H1 (cell line): ENCODE measurements at regions not wholly inside any gene's neighbourhood (a gene's known extent, or its start where the extent isn't known, plus 50 kb on each side); places are given as distances from the start of the nearest gene placed in this dataset.

Experiments used
- CTCF ChIA-PET: fragments of 300-600 bp; sonication (Branson Sonifier 250); formaldehyde crosslinking; loops from one replicate; lab custom pipeline; 2021; ENCODE audit not compliant: partially characterized antibody; lab: Charles Lee
- POLR2A ChIA-PET: fragments of 300-600 bp; sonication (Branson Sonifier 250); formaldehyde crosslinking; loops from one replicate; lab custom pipeline; 2021; ENCODE audit warnings: inconsistent platforms; ENCODE audit not compliant: partially characterized antibody; lab: Charles Lee
- DNase-seq, 2 experiments: peaks; one replicate each; pipeline versions ENCODE4 v3.0.0 to v3.0.0-alpha.2; 2010 to 2022; ENCODE audit warnings: low spot score in 2 of 2, low read depth in 1 of 2, mixed read lengths in 1 of 2
- FAIRE-seq: peaks from 2 replicates; lab custom pipeline; 2011; peaks lifted over from hg19 to GRCh38; lab: Jason Lieb, UNC
- H2AFZ ChIP-seq: 2 replicates; pipeline ENCODE4 v1.8.1; 2012; ENCODE audit warnings: low read length, inconsistent platforms
- H2AK5ac ChIP-seq: 2 replicates; pipeline ENCODE4 v1.6.1; 2013; ENCODE audit warnings: low read depth, low read length
- H2BK120ac ChIP-seq: replicated peaks from 2 replicates; pipeline ENCODE3; 2013; ENCODE audit warnings: low read depth, low read length, inconsistent platforms
- H2BK12ac ChIP-seq: 2 replicates; pipeline ENCODE4 v1.6.1; 2013; ENCODE audit warnings: low read depth, low read length
- H2BK15ac ChIP-seq: 2 replicates; pipeline ENCODE4 v1.6.1; 2013; ENCODE audit warnings: low read length
- H2BK20ac ChIP-seq: 2 replicates; pipeline ENCODE4 v1.6.1; 2013; ENCODE audit warnings: low read length
- H2BK5ac ChIP-seq: 2 replicates; pipeline ENCODE4 v1.6.1; 2013; ENCODE audit warnings: low read depth, low read length
- H3K14ac ChIP-seq: 2 replicates; pipeline ENCODE4 v1.6.1; 2013; ENCODE audit warnings: inconsistent platforms; ENCODE audit not compliant: insufficient read length
- H3K18ac ChIP-seq: 2 replicates; pipeline ENCODE4 v1.6.1; 2013; ENCODE audit warnings: low read length; ENCODE audit errors: extremely low read depth
- H3K23ac ChIP-seq: 2 replicates; pipeline ENCODE4 v1.6.1; 2013; ENCODE audit warnings: inconsistent platforms; ENCODE audit not compliant: insufficient read length
- H3K23me2 ChIP-seq: 2 replicates; pipeline ENCODE4 v1.6.1; 2013; ENCODE audit warnings: low read depth, low read length
- H3K27ac ChIP-seq: 2 replicates; pipeline ENCODE4 v1.6.1; 2011; ENCODE audit warnings: low read depth, low read length, inconsistent platforms
- H3K27me3 ChIP-seq, 4 experiments: replicated peaks in 1 of 4; 1 replicate in 1 of 4; 2 replicates in 3 of 4; pipeline versions ENCODE4 v1.6.1 to v1.8.1; 2011 to 2013; ENCODE audit warnings: low read length in 3 of 4, mild to moderate bottlenecking in 3 of 4, inconsistent platforms in 2 of 4, mixed read lengths in 2 of 4, moderate library complexity in 1 of 4; ENCODE audit not compliant: control insufficient read depth in 3 of 4, insufficient read depth in 3 of 4; ENCODE audit errors: extremely low read depth in 1 of 4
- H3K36me3 ChIP-seq, 4 experiments: 2 replicates each; pipeline versions ENCODE4 v1.6.1 to v1.8.1; 2011 to 2013; ENCODE audit warnings: mild to moderate bottlenecking in 4 of 4, low read length in 3 of 4, moderate library complexity in 2 of 4, control low read depth in 1 of 4, inconsistent platforms in 1 of 4; ENCODE audit not compliant: insufficient read depth in 4 of 4, control insufficient read depth in 2 of 4
- H3K4ac ChIP-seq: replicated peaks from 2 replicates; pipeline ENCODE3; 2013; ENCODE audit warnings: low read length, low read depth, mixed read lengths, inconsistent platforms; ENCODE audit not compliant: insufficient read length
- H3K4me1 ChIP-seq, 4 experiments: replicated peaks in 1 of 4; 1 replicate in 1 of 4; 2 replicates in 3 of 4; pipeline versions ENCODE4 v1.6.1 to v1.8.1; 2011 to 2013; ENCODE audit warnings: low read length in 3 of 4, inconsistent platforms in 2 of 4, mixed read lengths in 1 of 4; ENCODE audit not compliant: insufficient read depth in 4 of 4, control insufficient read depth in 3 of 4
- H3K4me2 ChIP-seq, 2 experiments: 2 replicates each; pipeline versions ENCODE4 v1.6.1 to v1.8.1; 2011 to 2013; ENCODE audit warnings: low read depth in 2 of 2, low read length in 2 of 2, control low read depth in 1 of 2, inconsistent platforms in 1 of 2, mild to moderate bottlenecking in 1 of 2; ENCODE audit not compliant: insufficient read depth in 1 of 2
- H3K4me3 ChIP-seq, 4 experiments: fragments of 200-600, 300-600 bp in 1 of 4; sonication (generic), shearing (Covaris generic), sonication (Bioruptor Twin) in 1 of 4; 2 replicates each; pipeline versions ENCODE4 v1.5.1 to v1.8.1; 2011 to 2016; ENCODE audit warnings: low read length in 4 of 4, low read depth in 3 of 4, control low read depth in 2 of 4, inconsistent platforms in 2 of 4, mild to moderate bottlenecking in 2 of 4, mixed read lengths in 1 of 4, moderate library complexity in 1 of 4; ENCODE audit not compliant: insufficient read depth in 2 of 4; ENCODE audit errors: extremely low read depth in 1 of 4
- H3K56ac ChIP-seq: replicated peaks from 2 replicates; pipeline ENCODE3; 2013; ENCODE audit warnings: low read depth, mild to moderate bottlenecking, mixed read lengths, low read length, inconsistent platforms; ENCODE audit not compliant: insufficient read length
- H3K79me1 ChIP-seq: 2 replicates; pipeline ENCODE4 v1.6.1; 2013; ENCODE audit warnings: low read depth, low read length, control low read depth
- H3K79me2 ChIP-seq, 2 experiments: 2 replicates each; pipeline versions ENCODE4 v1.6.1 to v1.8.1; 2012 to 2013; ENCODE audit warnings: low read length in 2 of 2, mild to moderate bottlenecking in 2 of 2, inconsistent platforms in 1 of 2; ENCODE audit not compliant: insufficient read depth in 2 of 2, control insufficient read depth in 1 of 2
- H3K9ac ChIP-seq, 4 experiments: replicated peaks in 1 of 4; 1 replicate in 1 of 4; 2 replicates in 3 of 4; pipeline versions ENCODE4 v1.6.1 to v1.8.1; 2011 to 2013; ENCODE audit warnings: low read depth in 3 of 4, low read length in 3 of 4, control low read depth in 2 of 4, mild to moderate bottlenecking in 2 of 4, moderate library complexity in 2 of 4, inconsistent platforms in 1 of 4; ENCODE audit errors: extremely low read depth in 1 of 4
- H3K9me3 ChIP-seq, 2 experiments: 2 replicates each; pipeline versions ENCODE4 v1.6.1 to v1.8.1; 2012 to 2013; ENCODE audit warnings: mild to moderate bottlenecking in 2 of 2, moderate library complexity in 2 of 2, control low read depth in 1 of 2, inconsistent platforms in 1 of 2, low read depth in 1 of 2, low read length in 1 of 2, mixed read lengths in 1 of 2; ENCODE audit not compliant: insufficient read depth in 2 of 2
- H4K20me1 ChIP-seq, 2 experiments: replicated peaks in 1 of 2; 2 replicates each; pipeline versions ENCODE3 to v1.8.1; 2011 to 2013; ENCODE audit warnings: inconsistent platforms in 2 of 2, low read length in 2 of 2, mild to moderate bottlenecking in 1 of 2; ENCODE audit not compliant: insufficient read depth in 2 of 2, control insufficient read depth in 1 of 2
- H4K5ac ChIP-seq: 2 replicates; pipeline ENCODE4 v1.6.1; 2013; ENCODE audit warnings: low read length, low read depth, mixed read lengths, inconsistent platforms; ENCODE audit not compliant: insufficient read length
- H4K8ac ChIP-seq: 2 replicates; pipeline ENCODE4 v1.8.0; 2013; ENCODE audit warnings: mild to moderate bottlenecking, moderate library complexity, low read length, inconsistent platforms; ENCODE audit not compliant: insufficient read depth; ENCODE audit errors: extremely low read depth
- H4K91ac ChIP-seq: replicated peaks from 2 replicates; pipeline ENCODE3; 2013; ENCODE audit warnings: low read length, mixed read lengths, inconsistent platforms; ENCODE audit not compliant: insufficient read length
- ATF3 ChIP-seq: IDR thresholded peaks from 2 replicates; pipeline ENCODE4 v1.6.1; 2011; ENCODE audit warnings: low read depth, mild to moderate bottlenecking, low read length; ENCODE audit not compliant: insufficient read depth
- CREB1 ChIP-seq: IDR thresholded peaks from 2 replicates; pipeline ENCODE4 v1.6.1; 2012; ENCODE audit warnings: inconsistent platforms
- CTBP2 ChIP-seq: IDR thresholded peaks from 2 replicates; pipeline ENCODE4 v1.7.0; 2011; ENCODE audit warnings: borderline replicate concordance, mild to moderate bottlenecking, moderate library complexity, mixed read lengths, low read length; ENCODE audit not compliant: insufficient read depth, insufficient read length
- E2F6 ChIP-seq: IDR thresholded peaks from 2 replicates; pipeline ENCODE4 v1.6.1; 2012; ENCODE audit warnings: inconsistent platforms
- HDAC6 ChIP-seq: IDR thresholded peaks from one replicate; pipeline ENCODE4 v1.7.1; 2012; ENCODE audit warnings: low read depth, mild to moderate bottlenecking, inconsistent platforms, low read length, moderate library complexity
- JUND ChIP-seq: IDR thresholded peaks from 2 replicates; pipeline ENCODE4 v1.6.1; 2011; ENCODE audit warnings: mild to moderate bottlenecking, improper control_type of control experiment, low read length
- KDM1A ChIP-seq: fragments of 200-600, 300-600 bp; sonication (generic); IDR thresholded peaks from 2 replicates; pipeline ENCODE4 v1.7.1; 2016; ENCODE audit warnings: mild to moderate bottlenecking, low read length, borderline replicate concordance
- KDM5A ChIP-seq: fragments of 200-600 bp; IDR thresholded peaks from 2 replicates; pipeline ENCODE4 v1.7.1; 2012; ENCODE audit warnings: mild to moderate bottlenecking, low read length, inconsistent platforms, mixed read lengths
- MAFK ChIP-seq: IDR thresholded peaks from 2 replicates; pipeline ENCODE4 v1.6.1; 2012; ENCODE audit warnings: low read depth, mild to moderate bottlenecking, improper control_type of control experiment, low read length
- NANOG ChIP-seq: IDR thresholded peaks from 2 replicates; pipeline ENCODE4 v1.6.1; 2011; ENCODE audit warnings: low read length, low read depth, mild to moderate bottlenecking, inconsistent platforms; ENCODE audit not compliant: insufficient read depth, poor library complexity, severe bottlenecking
- NRF1 ChIP-seq: IDR thresholded peaks from 2 replicates; pipeline ENCODE4 v1.6.1; 2011; ENCODE audit warnings: mild to moderate bottlenecking, low read depth, low read length, improper control_type of control experiment
- RBBP5 ChIP-seq: IDR thresholded peaks from 2 replicates; pipeline ENCODE4 v1.7.1; 2012; ENCODE audit warnings: low read depth, mild to moderate bottlenecking, inconsistent platforms, low read length, moderate library complexity, borderline replicate concordance
- SIN3A ChIP-seq, 2 experiments: IDR thresholded peaks in 1 of 2; conservative IDR thresholded peaks in 1 of 2; 2 replicates each; pipeline ENCODE4 v1.6.1; 2011 to 2012; ENCODE audit warnings: low read length in 2 of 2, improper control_type of control experiment in 1 of 2, low read depth in 1 of 2, mild to moderate bottlenecking in 1 of 2
- TAF1 ChIP-seq: IDR thresholded peaks from 2 replicates; pipeline ENCODE4 v1.6.1; 2011; ENCODE audit warnings: mild to moderate bottlenecking, low read depth, low read length
- WGBS, 2 experiments: shearing (Covaris generic) in 1 of 2; methylation state at CpG; one replicate each; pipeline versions ENCODE4 v1.1.6 to v1.1.7; 2013 to 2015; ENCODE audit warnings: low lambda C conversion rate in 2 of 2, mixed read lengths in 2 of 2, inconsistent platforms in 1 of 2, low coverage in 1 of 2, missing lambda C conversion rate in 1 of 2; ENCODE audit not compliant: insufficient replicate concordance in 2 of 2, insufficient coverage in 1 of 2, insufficient read length in 1 of 2; ENCODE audit errors: extremely low coverage in 1 of 2, missing lambda C conversion rate in 1 of 2; 5-methylcytosine and 5-hydroxymethylcytosine counted together

DNA sequence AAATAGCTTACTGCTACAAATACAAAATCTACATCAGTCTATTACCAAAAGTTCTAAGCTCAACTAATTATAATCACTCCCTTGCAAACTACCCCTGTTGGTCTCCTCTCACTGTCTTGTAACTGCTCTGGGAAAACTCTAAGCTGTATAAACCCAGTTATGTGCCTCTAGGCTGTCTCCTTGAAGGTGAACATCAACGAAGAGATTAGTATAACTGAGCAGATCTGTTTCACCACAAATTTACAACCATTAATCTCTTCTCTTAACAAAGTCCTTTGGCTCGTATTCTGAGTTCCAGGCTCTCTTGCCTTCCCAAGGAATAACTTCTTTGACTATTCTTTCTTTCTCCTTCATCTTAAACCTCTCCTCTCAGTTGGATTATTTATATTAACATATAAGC is 84.4 kb upstream of the PRMT6 start:
- POLR2A ChIA-PET = no interaction called here
- Histone ChIP-seq H3K18ac (no peak overlapping the region), H3K9me3 (0 out of 4 replicates have a peak, but pooled peaks cover 3 to 6% of the 10 kb centered on the region in 2 experiments), H3K4me3 (no peak overlapping the region), H3K27me3 (no peaks in the 10 kb centered on the region), H3K79me2 (no peaks in the 10 kb centered on the region), H2AFZ (no peak overlapping the region), H3K23me2 (no peaks in the 10 kb centered on the region; the same call in 1 of the 2 replicates), H2AK5ac (no peak overlapping the region), H3K4me1 (no peaks in the 10 kb centered on the region), H2BK15ac (no peak overlapping the region), H3K4ac (no peak overlapping the region), H3K4me2 (no peak overlapping the region), H2BK5ac (no peak overlapping the region), H3K14ac (no peak overlapping the region), H2BK12ac (no peak overlapping the region), H3K79me1 (no peaks in the 10 kb centered on the region), H3K27ac (no peak overlapping the region), H4K91ac (no peak overlapping the region), H4K8ac (no peak overlapping the region), H2BK20ac (no peak overlapping the region), H3K9ac (no peak overlapping the region), H4K20me1 (no peaks in the 10 kb centered on the region), H3K36me3 (no peaks in the 10 kb centered on the region), H4K5ac (no peak overlapping the region), H3K56ac (no peak overlapping the region), H2BK120ac (no peak overlapping the region), H3K23ac (no peak overlapping the region)
- DNase-seq (no peak), FAIRE-seq (no peak)
- CTCF ChIA-PET = interaction anchor here (1.2 kb wide), 1 partner anchor 15 kb away, joined by 3 read pairs; no protein-coding TSS in a partner anchor
- WGBS, 2 experiments = 84% methylated on average over 2 of the region's 2 CpGs; no CpG with 5 or more reads in 1 of the 2 experiments
- TF ChIP-seq SIN3A (conservative IDR thresholded peaks at IDR 0.05 in 1 of 2, IDR thresholded peaks at IDR 0.05 in 1 of 2; ENCODE audit: low read depth in 1 of 2, low read length in 2 of 2) (no peak), NRF1 (no peak), KDM5A (no peak), HDAC6 (no peak), E2F6 (no peak), NANOG (no peak), KDM1A (no peak), TAF1 (no peak), CTBP2 (no peak), ATF3 (no peak), MAFK (no peak), RBBP5 (no peak), CREB1 (no peak), JUND (no peak)
